Liver (tissue), 8 donors: ENCODE measurements at regions not wholly inside any gene's neighbourhood (a gene's known extent, or its start where the extent isn't known, plus 50 kb on each side); places are given as distances from the start of the nearest gene placed in this dataset.

Experiments
- DNase-seq: peaks from one replicate; pipeline ENCODE4 v3.0.0-alpha.2; 2017; ENCODE audit warnings: low spot score
- H3K27ac ChIP-seq, 2 donors: one replicate each; pipeline ENCODE4 v1.7.0; 2013; ENCODE audit warnings: inconsistent platforms in 2 of 2, low read length in 2 of 2, control low read depth in 1 of 2, low read depth in 1 of 2, mild to moderate bottlenecking in 1 of 2
- H3K27me3 ChIP-seq, 4 donors: one replicate each; pipeline versions ENCODE4 v1.6.1 to v1.7.0; 2013; ENCODE audit warnings: low read length in 3 of 4, inconsistent platforms in 1 of 4, mild to moderate bottlenecking in 1 of 4, moderate library complexity in 1 of 4; ENCODE audit not compliant: control insufficient read depth in 4 of 4, insufficient read depth in 4 of 4
- H3K36me3 ChIP-seq, 4 donors: one replicate each; pipeline versions ENCODE4 v1.6.1 to v1.7.0; 2013; ENCODE audit warnings: low read length in 3 of 4, mild to moderate bottlenecking in 3 of 4, low read depth in 1 of 4, moderate library complexity in 1 of 4; ENCODE audit not compliant: control insufficient read depth in 4 of 4, insufficient read depth in 3 of 4
- H3K4me1 ChIP-seq, 4 donors: one replicate each; pipeline versions ENCODE4 v1.6.1 to v1.7.0; 2013; ENCODE audit warnings: low read length in 3 of 4, mild to moderate bottlenecking in 3 of 4, moderate library complexity in 1 of 4; ENCODE audit not compliant: control insufficient read depth in 4 of 4, insufficient read depth in 4 of 4
- H3K4me3 ChIP-seq, 3 donors: one replicate each; pipeline versions ENCODE4 v1.6.1 to v1.7.0; 2013; ENCODE audit warnings: low read length in 3 of 3, control low read depth in 1 of 3, low read depth in 1 of 3, mild to moderate bottlenecking in 1 of 3
- H3K9ac ChIP-seq, 2 donors: one replicate each; pipeline ENCODE4 v1.7.0; 2013; ENCODE audit warnings: low read length in 2 of 2, mild to moderate bottlenecking in 2 of 2, moderate library complexity in 2 of 2, control low read depth in 1 of 2, low read depth in 1 of 2
- H3K9me3 ChIP-seq, 4 donors: one replicate each; pipeline versions ENCODE4 v1.6.1 to v1.7.0; 2013; ENCODE audit warnings: low read length in 3 of 4; ENCODE audit not compliant: control insufficient read depth in 4 of 4
- ATF3 ChIP-seq: IDR thresholded peaks from 2 replicates; pipeline ENCODE4 v1.6.1; 2016; ENCODE audit warnings: antibody characterized with exemption
- EGR1 ChIP-seq, 2 donors: IDR thresholded peaks; 2 replicates each; pipeline ENCODE4 v1.6.1; 2016 to 2018; ENCODE audit warnings: antibody characterized with exemption in 2 of 2, low read depth in 2 of 2
- FOXA2 ChIP-seq: IDR thresholded peaks from 2 replicates; pipeline ENCODE4 v1.6.1; 2016; ENCODE audit warnings: antibody characterized with exemption
- HNF4A ChIP-seq, 2 donors: conservative IDR thresholded peaks; 2 replicates each; pipeline ENCODE4 v1.6.1; 2016; ENCODE audit warnings: antibody characterized with exemption in 2 of 2, mild to moderate bottlenecking in 2 of 2
- HNF4G ChIP-seq: IDR thresholded peaks from 2 replicates; pipeline ENCODE4 v1.6.1; 2016; ENCODE audit warnings: antibody characterized with exemption
- JUND ChIP-seq, 2 donors: IDR thresholded peaks; 2 replicates each; pipeline ENCODE4 v1.6.1; 2016; ENCODE audit warnings: antibody characterized with exemption in 2 of 2
- NR2F2 ChIP-seq: IDR thresholded peaks from 2 replicates; pipeline ENCODE4 v1.6.1; 2016; ENCODE audit warnings: antibody characterized with exemption
- RAD21 ChIP-seq, 2 donors: IDR thresholded peaks; 2 replicates each; pipeline ENCODE4 v1.6.1; 2016; ENCODE audit warnings: antibody characterized with exemption in 2 of 2, mild to moderate bottlenecking in 2 of 2
- RXRA ChIP-seq, 2 donors: IDR thresholded peaks; 2 replicates each; pipeline ENCODE4 v1.6.1; 2017 to 2018; ENCODE audit warnings: antibody characterized with exemption in 2 of 2, mild to moderate bottlenecking in 1 of 2
- SP1 ChIP-seq: IDR thresholded peaks from 2 replicates; pipeline ENCODE4 v1.6.1; 2018; ENCODE audit warnings: antibody characterized with exemption, mild to moderate bottlenecking
- YY1 ChIP-seq: IDR thresholded peaks from 2 replicates; pipeline ENCODE4 v1.6.1; 2016; ENCODE audit warnings: antibody characterized with exemption, mild to moderate bottlenecking
- ZBTB33 ChIP-seq: IDR thresholded peaks from 2 replicates; pipeline ENCODE4 v1.6.1; 2016; ENCODE audit warnings: antibody characterized with exemption
- WGBS: extraction: QIAGEN DNeasy Blood & Tissue Kit; methylation state at CpG from one replicate; pipeline ENCODE4 v1.1.7; 2013; 5-methylcytosine and 5-hydroxymethylcytosine counted together
- TF ChIP-seq, protein P1 (sequence below): IDR thresholded peaks from 2 replicates; pipeline ENCODE4 v1.6.1; 2016; ENCODE audit warnings: antibody characterized with exemption, mild to moderate bottlenecking
- TF ChIP-seq, protein P2 (sequence below): fragments of 150-350 bp; IDR thresholded peaks from 2 replicates; pipeline ENCODE4 v1.5.1; 2017; ENCODE audit warnings: improper control_type of control experiment, low read depth, low read length; ENCODE audit not compliant: missing input control
- TF ChIP-seq, protein P3 (sequence below): IDR thresholded peaks from 2 replicates; pipeline ENCODE4 v1.6.1; 2016; ENCODE audit warnings: antibody characterized with exemption
- donor health status: healthy.
- donor health status: healthy.
- donor health status: healthy.
- donor health status: healthy.
- donor health status: healthy.

GRCh38 chr3:30273304-30274072 is 332.9 kb upstream of the TGFBR2 start:
- 70% methylated on average over 2 of the region's 2 CpGs for WGBS

GRCh38 chr3:30277494-30277893 is 328.9 kb upstream of the TGFBR2 start:
- Histone ChIP-seq H3K4me3 (no peak overlapping the region), H3K27ac (no peak overlapping the region), H3K4me1 (no peaks in the 10 kb centered on the region), H3K9ac (no peak overlapping the region), H3K27me3 (no peaks in the 10 kb centered on the region), H3K36me3 (no peaks in the 10 kb centered on the region), H3K9me3 (no peaks in the 10 kb centered on the region)
- DNase-seq, result no peak
- TF ChIP-seq NR2F2 (no peak), HNF4A (conservative IDR thresholded peaks at IDR 0.05) (no peak), RXRA (IDR thresholded peaks at IDR 0.05) (no peak), ATF3 (no peak), EGR1 (IDR thresholded peaks at IDR 0.05; ENCODE audit: low read depth in 2 of 2) (no peak), RAD21 (IDR thresholded peaks at IDR 0.05) (no peak), SP1 (no peak), HNF4G (no peak)
- TF ChIP-seq, protein P1, sequence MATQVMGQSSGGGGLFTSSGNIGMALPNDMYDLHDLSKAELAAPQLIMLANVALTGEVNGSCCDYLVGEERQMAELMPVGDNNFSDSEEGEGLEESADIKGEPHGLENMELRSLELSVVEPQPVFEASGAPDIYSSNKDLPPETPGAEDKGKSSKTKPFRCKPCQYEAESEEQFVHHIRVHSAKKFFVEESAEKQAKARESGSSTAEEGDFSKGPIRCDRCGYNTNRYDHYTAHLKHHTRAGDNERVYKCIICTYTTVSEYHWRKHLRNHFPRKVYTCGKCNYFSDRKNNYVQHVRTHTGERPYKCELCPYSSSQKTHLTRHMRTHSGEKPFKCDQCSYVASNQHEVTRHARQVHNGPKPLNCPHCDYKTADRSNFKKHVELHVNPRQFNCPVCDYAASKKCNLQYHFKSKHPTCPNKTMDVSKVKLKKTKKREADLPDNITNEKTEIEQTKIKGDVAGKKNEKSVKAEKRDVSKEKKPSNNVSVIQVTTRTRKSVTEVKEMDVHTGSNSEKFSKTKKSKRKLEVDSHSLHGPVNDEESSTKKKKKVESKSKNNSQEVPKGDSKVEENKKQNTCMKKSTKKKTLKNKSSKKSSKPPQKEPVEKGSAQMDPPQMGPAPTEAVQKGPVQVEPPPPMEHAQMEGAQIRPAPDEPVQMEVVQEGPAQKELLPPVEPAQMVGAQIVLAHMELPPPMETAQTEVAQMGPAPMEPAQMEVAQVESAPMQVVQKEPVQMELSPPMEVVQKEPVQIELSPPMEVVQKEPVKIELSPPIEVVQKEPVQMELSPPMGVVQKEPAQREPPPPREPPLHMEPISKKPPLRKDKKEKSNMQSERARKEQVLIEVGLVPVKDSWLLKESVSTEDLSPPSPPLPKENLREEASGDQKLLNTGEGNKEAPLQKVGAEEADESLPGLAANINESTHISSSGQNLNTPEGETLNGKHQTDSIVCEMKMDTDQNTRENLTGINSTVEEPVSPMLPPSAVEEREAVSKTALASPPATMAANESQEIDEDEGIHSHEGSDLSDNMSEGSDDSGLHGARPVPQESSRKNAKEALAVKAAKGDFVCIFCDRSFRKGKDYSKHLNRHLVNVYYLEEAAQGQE, result no peak

More at GRCh38 chr3:30273304-30274072, 332.9 kb upstream of the TGFBR2 start:
- no peak overlapping the region for H3K9ac ChIP-seq
- H3K4me1 ChIP-seq, result no peaks in the 10 kb centered on the region
- TF ChIP-seq, protein P2, sequence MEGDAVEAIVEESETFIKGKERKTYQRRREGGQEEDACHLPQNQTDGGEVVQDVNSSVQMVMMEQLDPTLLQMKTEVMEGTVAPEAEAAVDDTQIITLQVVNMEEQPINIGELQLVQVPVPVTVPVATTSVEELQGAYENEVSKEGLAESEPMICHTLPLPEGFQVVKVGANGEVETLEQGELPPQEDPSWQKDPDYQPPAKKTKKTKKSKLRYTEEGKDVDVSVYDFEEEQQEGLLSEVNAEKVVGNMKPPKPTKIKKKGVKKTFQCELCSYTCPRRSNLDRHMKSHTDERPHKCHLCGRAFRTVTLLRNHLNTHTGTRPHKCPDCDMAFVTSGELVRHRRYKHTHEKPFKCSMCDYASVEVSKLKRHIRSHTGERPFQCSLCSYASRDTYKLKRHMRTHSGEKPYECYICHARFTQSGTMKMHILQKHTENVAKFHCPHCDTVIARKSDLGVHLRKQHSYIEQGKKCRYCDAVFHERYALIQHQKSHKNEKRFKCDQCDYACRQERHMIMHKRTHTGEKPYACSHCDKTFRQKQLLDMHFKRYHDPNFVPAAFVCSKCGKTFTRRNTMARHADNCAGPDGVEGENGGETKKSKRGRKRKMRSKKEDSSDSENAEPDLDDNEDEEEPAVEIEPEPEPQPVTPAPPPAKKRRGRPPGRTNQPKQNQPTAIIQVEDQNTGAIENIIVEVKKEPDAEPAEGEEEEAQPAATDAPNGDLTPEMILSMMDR, result no peak
- TF ChIP-seq RAD21 (IDR thresholded peaks at IDR 0.05) (no peak), RXRA (IDR thresholded peaks at IDR 0.05) (no peak), NR2F2 (no peak), JUND (IDR thresholded peaks at IDR 0.05) (no peak), YY1 (no peak), ZBTB33 (no peak), FOXA2 (no peak), SP1 (no peak)
- TF ChIP-seq, protein P3, sequence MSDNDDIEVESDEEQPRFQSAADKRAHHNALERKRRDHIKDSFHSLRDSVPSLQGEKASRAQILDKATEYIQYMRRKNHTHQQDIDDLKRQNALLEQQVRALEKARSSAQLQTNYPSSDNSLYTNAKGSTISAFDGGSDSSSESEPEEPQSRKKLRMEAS, result no peak
- TF ChIP-seq, protein P1, result no peak
- no peaks in the 10 kb centered on the region for H3K9me3 ChIP-seq
- H3K27ac ChIP-seq, result no peak overlapping the region
- no peaks in the 10 kb centered on the region for H3K36me3 ChIP-seq
- no peak for DNase-seq
- H3K4me3 ChIP-seq, result no peak overlapping the region
- no peaks in the 10 kb centered on the region for H3K27me3 ChIP-seq
